Upper lobe of right lung (tissue), 1 donor: ENCODE measurements at regions not wholly inside any gene's neighbourhood (a gene's known extent, or its start where the extent isn't known, plus 50 kb on each side); places are given as distances from the start of the nearest gene placed in this dataset.
"Not testable (repeated sequence)": the region's sequence is repeated elsewhere in the genome, so short reads cannot be mapped to it uniquely, and the experiment has no call there.

Experiments
- ATAC-seq: fragments of 200-7000 bp; cut with Tn5 transposase; one replicate; pipeline ENCODE4 v1.9.1; 2020; ENCODE audit warnings: mild to moderate bottlenecking, moderate library complexity
- DNase-seq: peaks from one replicate; pipeline ENCODE4 v3.0.0-alpha.2; 2020
- H3K27ac ChIP-seq: fragments of 200-600 bp; one replicate; pipeline ENCODE4 v1.8.0; 2022
- H3K27me3 ChIP-seq: fragments of 200-600 bp; one replicate; pipeline ENCODE4 v1.8.0; 2022; ENCODE audit warnings: mild to moderate bottlenecking
- H3K36me3 ChIP-seq: fragments of 200-600 bp; one replicate; pipeline ENCODE4 v1.8.0; 2022
- H3K4me1 ChIP-seq: fragments of 200-600 bp; one replicate; pipeline ENCODE4 v1.8.0; 2022
- H3K4me3 ChIP-seq: fragments of 200-600 bp; one replicate; pipeline ENCODE4 v1.8.0; 2022; ENCODE audit warnings: mild to moderate bottlenecking
- H3K9me3 ChIP-seq: fragments of 200-600 bp; one replicate; pipeline ENCODE4 v1.8.0; 2022
- intact Hi-C: fragments of 100-400 bp; cut with DNase I; formaldehyde crosslinking; loops from one replicate; pipeline ENCODE4 v1.11.0; 2022
- TF ChIP-seq, protein P1 (sequence below): fragments of 200-600 bp; IDR thresholded peaks from one replicate; pipeline ENCODE4 v1.8.0; 2022; ENCODE audit warnings: antibody characterized with exemption
- donor health status: DM: no; HTN: yes; CAD: no; lungs with severe emphysema.

DNA sequence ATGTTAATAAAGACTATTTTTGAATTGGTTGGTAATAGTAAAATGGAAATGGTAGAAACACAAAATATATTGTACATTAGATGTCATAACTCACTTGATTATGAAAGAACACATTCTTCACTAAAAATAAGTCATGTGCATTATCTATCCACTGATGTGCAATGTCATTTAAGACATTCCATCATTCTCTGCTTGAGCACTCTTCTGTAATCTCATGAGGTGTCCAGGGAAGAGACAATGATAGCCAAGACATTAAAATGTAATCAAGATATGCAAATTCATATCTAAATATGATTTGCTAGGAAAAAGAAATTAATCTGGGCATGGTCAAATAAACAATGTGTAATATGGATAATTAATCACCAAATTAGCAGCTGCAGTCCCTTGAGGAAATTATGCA lies 422.5 kb downstream of the BTG1 start:
- ATAC-seq (no peak), DNase-seq (no peak)
- H3K36me3 ChIP-seq, result no peaks in the 10 kb centered on the region
- no peak overlapping the region for H3K4me3 ChIP-seq
- H3K27ac ChIP-seq, result no peak overlapping the region
- TF ChIP-seq, protein P1, sequence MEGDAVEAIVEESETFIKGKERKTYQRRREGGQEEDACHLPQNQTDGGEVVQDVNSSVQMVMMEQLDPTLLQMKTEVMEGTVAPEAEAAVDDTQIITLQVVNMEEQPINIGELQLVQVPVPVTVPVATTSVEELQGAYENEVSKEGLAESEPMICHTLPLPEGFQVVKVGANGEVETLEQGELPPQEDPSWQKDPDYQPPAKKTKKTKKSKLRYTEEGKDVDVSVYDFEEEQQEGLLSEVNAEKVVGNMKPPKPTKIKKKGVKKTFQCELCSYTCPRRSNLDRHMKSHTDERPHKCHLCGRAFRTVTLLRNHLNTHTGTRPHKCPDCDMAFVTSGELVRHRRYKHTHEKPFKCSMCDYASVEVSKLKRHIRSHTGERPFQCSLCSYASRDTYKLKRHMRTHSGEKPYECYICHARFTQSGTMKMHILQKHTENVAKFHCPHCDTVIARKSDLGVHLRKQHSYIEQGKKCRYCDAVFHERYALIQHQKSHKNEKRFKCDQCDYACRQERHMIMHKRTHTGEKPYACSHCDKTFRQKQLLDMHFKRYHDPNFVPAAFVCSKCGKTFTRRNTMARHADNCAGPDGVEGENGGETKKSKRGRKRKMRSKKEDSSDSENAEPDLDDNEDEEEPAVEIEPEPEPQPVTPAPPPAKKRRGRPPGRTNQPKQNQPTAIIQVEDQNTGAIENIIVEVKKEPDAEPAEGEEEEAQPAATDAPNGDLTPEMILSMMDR, result no peak
- H3K4me1 ChIP-seq, result no peaks in the 10 kb centered on the region
- no peaks in the 10 kb centered on the region for H3K27me3 ChIP-seq
- H3K9me3 ChIP-seq, result no peaks in the 10 kb centered on the region
- intact Hi-C loops, result no loop called here

DNA sequence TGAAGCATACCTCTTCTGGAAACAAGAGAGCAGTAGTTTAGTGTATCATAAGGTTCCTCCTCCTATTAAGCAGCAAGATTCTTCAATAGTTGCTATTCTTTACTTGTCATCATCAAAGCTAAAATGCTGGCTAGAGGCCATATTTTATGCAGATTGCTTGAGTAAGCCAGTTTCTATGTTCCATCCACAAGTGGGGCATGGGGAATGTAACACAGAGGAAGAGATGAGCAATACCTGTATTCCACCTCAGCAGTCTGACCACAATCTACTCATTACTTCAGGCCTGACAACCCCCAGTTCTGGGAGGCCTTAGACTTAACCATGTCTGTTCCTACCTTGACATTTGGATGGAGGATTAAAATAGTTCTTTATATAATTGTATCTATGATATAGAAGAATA lies 423.6 kb downstream of the BTG1 start:
- Histone ChIP-seq H3K27ac (no peak overlapping the region), H3K4me1 (no peaks in the 10 kb centered on the region), H3K36me3 (no peaks in the 10 kb centered on the region), H3K9me3 (no peaks in the 10 kb centered on the region), H3K4me3 (no peak overlapping the region), H3K27me3 (no peaks in the 10 kb centered on the region)
- TF ChIP-seq, protein P1, result no peak
- DNase-seq, result no peak
- no peak for ATAC-seq
- intact Hi-C loops, result no loop called here

DNA sequence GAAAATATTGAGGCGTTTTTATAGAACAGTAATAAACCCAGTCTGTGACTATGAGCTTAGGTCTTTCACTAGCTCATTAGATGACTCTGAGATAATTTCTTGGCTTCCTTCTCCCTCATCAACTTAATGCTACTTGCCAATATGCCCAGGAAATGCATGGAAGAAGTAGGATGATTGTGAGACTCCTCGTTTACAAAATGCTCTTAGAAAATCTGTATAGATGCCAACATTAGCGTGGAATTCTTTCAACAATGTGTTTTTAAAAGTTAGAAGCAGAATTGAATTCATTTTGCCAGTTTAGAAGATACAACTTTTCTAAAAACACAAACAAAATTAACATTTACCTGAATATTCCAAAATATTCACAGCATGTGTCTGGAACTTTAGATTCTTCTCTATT lies 424.6 kb downstream of the BTG1 start:
- intact Hi-C loops, result no loop called here
- no peak overlapping the region for H3K27ac ChIP-seq
- DNase-seq (no peak), ATAC-seq (no peak)
- no peaks in the 10 kb centered on the region for H3K27me3 ChIP-seq
- no peaks in the 10 kb centered on the region for H3K4me1 ChIP-seq
- H3K4me3 ChIP-seq, result no peak overlapping the region
- no peaks in the 10 kb centered on the region for H3K9me3 ChIP-seq
- TF ChIP-seq, protein P1, result no peak
- H3K36me3 ChIP-seq, result no peaks in the 10 kb centered on the region

DNA sequence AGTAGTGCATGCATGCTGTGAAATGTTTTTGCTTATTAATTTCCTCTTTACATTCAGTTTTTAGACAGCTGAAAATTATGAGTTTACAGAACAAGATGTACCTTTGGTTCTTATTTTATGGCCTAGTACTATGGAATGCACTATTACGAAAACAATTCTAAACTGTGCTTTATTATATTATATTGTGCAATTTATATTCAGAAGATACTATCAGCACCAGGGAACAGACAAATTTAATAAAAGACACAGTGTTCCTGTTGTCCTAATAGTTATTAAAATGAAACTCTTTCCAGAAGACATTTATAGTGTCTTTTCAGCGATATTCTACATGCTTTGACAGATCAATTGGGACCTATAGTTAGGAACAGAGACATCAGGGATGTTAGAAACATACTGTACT lies 427.3 kb downstream of the BTG1 start:
- H3K27ac ChIP-seq, result no peak overlapping the region
- H3K9me3 ChIP-seq, result no peaks in the 10 kb centered on the region
- no peaks in the 10 kb centered on the region for H3K36me3 ChIP-seq
- no peak overlapping the region for H3K4me3 ChIP-seq
- H3K27me3 ChIP-seq, result no peaks in the 10 kb centered on the region
- DNase-seq (no peak), ATAC-seq (no peak)
- TF ChIP-seq, protein P1, result no peak
- intact Hi-C loops, result no loop called here
- H3K4me1 ChIP-seq, result no peaks in the 10 kb centered on the region

DNA sequence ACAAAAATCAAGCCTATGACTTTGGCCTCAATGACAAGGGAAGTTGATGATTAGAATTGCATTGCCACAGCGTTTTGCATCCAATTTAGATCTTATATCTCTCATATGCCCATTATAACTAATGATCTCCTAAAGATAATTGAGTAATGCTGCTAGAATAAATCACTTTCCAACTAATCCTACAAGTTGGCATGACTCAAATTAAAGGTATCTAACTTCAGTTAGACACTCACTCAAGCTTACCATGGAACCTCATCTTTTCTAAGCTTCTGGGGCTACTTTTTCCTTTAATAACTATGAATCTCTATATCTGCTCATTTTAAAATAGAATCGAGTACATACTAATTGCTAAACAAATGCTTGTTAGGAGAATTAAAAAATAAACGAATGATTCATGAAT lies 427.8 kb downstream of the BTG1 start:
- H3K27ac ChIP-seq, result no peak overlapping the region
- TF ChIP-seq, protein P1, result no peak
- no peaks in the 10 kb centered on the region for H3K36me3 ChIP-seq
- H3K27me3 ChIP-seq, result no peaks in the 10 kb centered on the region
- ATAC-seq, result no peak
- intact Hi-C loops, result no loop called here
- H3K4me1 ChIP-seq, result no peaks in the 10 kb centered on the region
- H3K9me3 ChIP-seq, result no peaks in the 10 kb centered on the region
- DNase-seq, result no peak
- no peak overlapping the region for H3K4me3 ChIP-seq

DNA sequence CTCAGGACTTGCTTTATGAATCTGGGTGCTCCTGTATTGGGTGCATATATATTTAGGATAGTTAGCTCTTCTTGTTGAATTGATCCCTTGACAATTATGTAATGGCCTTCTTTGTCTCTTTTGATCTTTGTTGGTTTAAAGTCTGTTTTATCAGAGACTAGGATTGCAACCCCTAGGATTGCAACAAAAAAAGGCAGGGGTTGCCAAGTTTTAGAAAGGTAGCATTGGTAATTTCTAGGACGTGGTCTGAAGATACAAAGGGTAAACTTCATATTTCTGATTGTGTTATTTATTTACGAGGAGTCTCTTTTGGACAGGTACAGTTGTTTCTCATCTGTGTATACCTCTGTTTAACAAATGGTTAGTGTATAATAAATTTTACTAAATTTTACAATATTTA lies 433.7 kb downstream of the BTG1 start:
- intact Hi-C loops, ATAC-seq, H3K4me3 ChIP-seq: not testable (repeated sequence)

More for the DNA sequence above, 433.7 kb downstream of the BTG1 start:
- H3K27me3 ChIP-seq, H3K4me1 ChIP-seq, H3K9me3 ChIP-seq, H3K27ac ChIP-seq, DNase-seq, H3K36me3 ChIP-seq: not testable (repeated sequence)
